ENCODE measurements at regions not wholly inside any gene's neighbourhood (a gene's known extent, or its start where the extent isn't known, plus 50 kb on each side); places are given as distances from the start of the nearest gene placed in this dataset.

DNA sequence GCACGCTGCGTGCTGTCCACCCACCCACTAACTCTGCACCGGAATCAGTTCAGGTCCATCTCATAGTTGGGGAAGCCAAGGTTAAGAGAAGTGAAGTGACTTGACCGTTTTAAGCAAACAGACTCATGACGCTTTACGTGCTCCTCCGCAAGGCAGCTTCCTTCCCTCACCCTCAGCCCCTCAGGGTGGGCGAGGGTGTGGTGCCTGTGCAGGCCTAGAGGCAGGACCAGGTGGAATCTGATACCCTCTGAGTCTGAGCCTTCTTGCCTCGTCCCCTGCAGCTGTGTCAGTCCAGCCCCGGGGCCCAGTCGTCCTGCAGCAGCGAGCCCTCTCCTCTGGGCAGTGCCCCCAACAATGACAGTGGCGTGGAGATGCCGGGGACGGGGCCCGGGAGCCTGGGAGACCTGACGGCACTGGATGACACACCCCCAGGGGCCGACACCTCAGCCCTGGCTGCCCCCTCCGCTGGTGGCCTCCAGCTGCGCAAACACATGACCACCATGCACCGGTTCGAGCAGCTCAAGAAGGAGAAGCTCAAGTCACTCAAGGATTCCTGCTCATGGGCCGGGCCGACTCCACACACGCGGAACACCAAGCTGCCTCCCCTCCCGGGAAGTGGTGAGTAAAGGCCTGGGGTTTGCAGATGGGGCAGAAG is 250.5 kb downstream of the GLI2 start:
- TF ChIP-seq, protein P1, sequence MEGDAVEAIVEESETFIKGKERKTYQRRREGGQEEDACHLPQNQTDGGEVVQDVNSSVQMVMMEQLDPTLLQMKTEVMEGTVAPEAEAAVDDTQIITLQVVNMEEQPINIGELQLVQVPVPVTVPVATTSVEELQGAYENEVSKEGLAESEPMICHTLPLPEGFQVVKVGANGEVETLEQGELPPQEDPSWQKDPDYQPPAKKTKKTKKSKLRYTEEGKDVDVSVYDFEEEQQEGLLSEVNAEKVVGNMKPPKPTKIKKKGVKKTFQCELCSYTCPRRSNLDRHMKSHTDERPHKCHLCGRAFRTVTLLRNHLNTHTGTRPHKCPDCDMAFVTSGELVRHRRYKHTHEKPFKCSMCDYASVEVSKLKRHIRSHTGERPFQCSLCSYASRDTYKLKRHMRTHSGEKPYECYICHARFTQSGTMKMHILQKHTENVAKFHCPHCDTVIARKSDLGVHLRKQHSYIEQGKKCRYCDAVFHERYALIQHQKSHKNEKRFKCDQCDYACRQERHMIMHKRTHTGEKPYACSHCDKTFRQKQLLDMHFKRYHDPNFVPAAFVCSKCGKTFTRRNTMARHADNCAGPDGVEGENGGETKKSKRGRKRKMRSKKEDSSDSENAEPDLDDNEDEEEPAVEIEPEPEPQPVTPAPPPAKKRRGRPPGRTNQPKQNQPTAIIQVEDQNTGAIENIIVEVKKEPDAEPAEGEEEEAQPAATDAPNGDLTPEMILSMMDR (IDR thresholded peaks at IDR 0.05), result no peak
- no peak for TF ChIP-seq POLR2A (IDR thresholded peaks at IDR 0.05)

All from upper lobe of left lung (tissue), 4 donors.